ENCODE measurements at regions not wholly inside any gene's neighbourhood (a gene's known extent, or its start where the extent isn't known, plus 50 kb on each side); places are given as distances from the start of the nearest gene placed in this dataset.

DNA sequence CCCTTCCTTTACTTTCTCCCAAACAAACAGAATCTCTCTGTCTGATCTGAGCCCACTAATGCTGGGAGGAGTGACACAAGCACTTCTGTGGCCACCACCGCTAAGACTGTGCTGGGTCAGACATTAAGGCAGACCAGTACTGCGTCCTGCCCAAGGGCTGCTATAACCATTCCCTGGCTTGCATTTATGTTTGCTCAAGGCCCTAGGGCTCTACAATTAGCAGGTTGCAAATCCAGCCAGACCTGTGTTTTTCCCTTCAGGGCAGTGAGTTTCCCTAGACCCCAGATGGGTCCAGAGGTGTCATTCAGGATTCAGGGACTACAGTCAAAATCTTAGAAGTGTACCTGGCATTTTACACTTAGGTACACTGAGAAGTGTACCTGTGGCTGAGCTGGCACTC, 89.7 kb downstream of the SPANXN4 start:
- Histone ChIP-seq H2BK15ac (ENCODE audit: low read depth, low read length) (no peak overlapping the region), H3K4ac (ENCODE audit: low read depth, low read length) (no peak overlapping the region), H3K4me1 (ENCODE audit: control insufficient read depth, insufficient read depth, low read length) (no peaks in the 10 kb centered on the region), H3K4me3 (ENCODE audit: insufficient read depth, low read depth, low read length) (no peak overlapping the region), H2AK5ac (ENCODE audit: low read depth, low read length) (no peak overlapping the region), H3K9me1 (ENCODE audit: insufficient read depth, low read length) (no peaks in the 10 kb centered on the region), H2AFZ (replicated peaks; ENCODE audit: low read length, poor library complexity) (no peak overlapping the region), H3K4me2 (ENCODE audit: low read depth, low read length) (no peak overlapping the region), H3K23ac (ENCODE audit: low read depth, low read length) (no peak overlapping the region), H3K14ac (replicated peaks; ENCODE audit: low read depth, low read length) (no peak overlapping the region), H2BK5ac (ENCODE audit: low read depth, low read length, poor library complexity, severe bottlenecking) (no peak overlapping the region), H3K27ac (ENCODE audit: insufficient read depth, low read length) (no peak overlapping the region), H3K18ac (ENCODE audit: low read depth, low read length) (no peak overlapping the region), H3K36me3 (ENCODE audit: control insufficient read depth, insufficient read depth, low read length) (no peaks in the 10 kb centered on the region), H4K20me1 (ENCODE audit: insufficient read depth, low read length) (no peaks in the 10 kb centered on the region), H4K8ac (ENCODE audit: low read depth in 2 of 2, low read length in 2 of 2) (no peak overlapping the region), H2BK20ac (ENCODE audit: low read depth, low read length) (no peak overlapping the region), H3K56ac (ENCODE audit: extremely low read depth, insufficient read depth, low read length) (no peak overlapping the region), H3K27me3 (ENCODE audit: control insufficient read depth, insufficient read depth, low read length) (no peaks in the 10 kb centered on the region), H3K79me1 (ENCODE audit: low read depth in 1 of 2, low read length in 2 of 2) (no peaks in the 10 kb centered on the region), H3K9me3 (ENCODE audit: control insufficient read depth, insufficient read depth, low read length) (peaks cover 17% of the 10 kb centered on the region), H2AK9ac (replicated peaks; ENCODE audit: low read depth, low read length, poor library complexity) (no peak overlapping the region), H4K91ac (ENCODE audit: insufficient read depth, low read depth, low read length) (no peak overlapping the region), H3K9ac (ENCODE audit: low read depth, low read length) (no peak overlapping the region), H4K5ac (ENCODE audit: low read depth, low read length) (no peak overlapping the region), H2BK120ac (ENCODE audit: low read depth, low read length) (no peak overlapping the region)
- 100% methylated on average over 1 of the region's 2 CpGs; no CpG with 5 or more reads in 1 of the 2 experiments for WGBS, 2 experiments (ENCODE audit: extremely low coverage in 2 of 2, insufficient read length in 1 of 2)
- ChIA-PET POLR2A (ENCODE audit: unreplicated experiment) (no interaction called here), CTCF (no interaction called here)
- intact Hi-C loops (cut with micrococcal nuclease) (no loop called here), dilution Hi-C loops (cut with HindIII; ENCODE audit: low sequenced_read_pairs, unreplicated experiment) (no loop called here), in situ Hi-C loops (cut with MboI; ENCODE audit: low sequenced_read_pairs) (no loop called here)
- BruUV-seq (replicated peaks) = no TSS peak
- ATAC-seq (ENCODE audit: low read depth) (no peak), DNase-seq (no peak)
- TF ChIP-seq FOS (IDR thresholded peaks at IDR 0.05; ENCODE audit: low read depth, low read length) (no peak), CHD1 (IDR thresholded peaks at IDR 0.05; ENCODE audit: low read depth, low read length) (no peak), RFX5 (IDR thresholded peaks at IDR 0.05; ENCODE audit: low read depth, low read length) (no peak)

All from IMR-90 (cell line).